ENCODE measurements at regions not wholly inside any gene's neighbourhood (a gene's known extent, or its start where the extent isn't known, plus 50 kb on each side); places are given as distances from the start of the nearest gene placed in this dataset.

DNA sequence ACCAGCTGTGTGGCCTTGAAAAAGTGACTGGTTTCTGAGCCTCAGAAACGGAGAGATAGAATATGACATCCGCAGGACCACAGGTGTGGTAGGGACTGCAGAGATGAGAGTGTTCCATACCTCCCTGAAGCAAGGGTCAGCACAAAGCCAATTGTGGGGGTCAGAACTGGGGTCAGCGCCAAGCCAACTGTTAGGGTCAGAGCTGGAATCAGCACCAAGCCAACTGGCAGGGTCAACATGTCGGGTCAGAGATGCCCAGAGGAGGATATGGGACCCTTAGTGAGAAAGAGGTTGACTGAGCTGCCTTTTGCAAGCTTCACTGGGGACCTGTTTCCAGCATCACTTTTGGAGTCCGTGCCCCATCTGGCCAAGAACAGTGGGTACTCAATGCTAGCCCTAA, 93.9 kb downstream of the MATN1 start:
- H3K27me3 ChIP-seq = peaks cover 0 to 38% of the 10 kb centered on the region in 2 donors
- peaks cover 0 to 11% (median 10%) of the 10 kb centered on the region in 3 donors for H3K9me3 ChIP-seq
- H3K4me1 ChIP-seq = no peaks in the 10 kb centered on the region
- H3K27ac ChIP-seq = no peak overlapping the region
- H3K36me3 ChIP-seq = no peaks in the 10 kb centered on the region
- DNase-seq = no peak
- intact Hi-C loops (cut with DNase I; ENCODE audit: low total_unique reads) = no loop called here
- TF ChIP-seq, protein P1, sequence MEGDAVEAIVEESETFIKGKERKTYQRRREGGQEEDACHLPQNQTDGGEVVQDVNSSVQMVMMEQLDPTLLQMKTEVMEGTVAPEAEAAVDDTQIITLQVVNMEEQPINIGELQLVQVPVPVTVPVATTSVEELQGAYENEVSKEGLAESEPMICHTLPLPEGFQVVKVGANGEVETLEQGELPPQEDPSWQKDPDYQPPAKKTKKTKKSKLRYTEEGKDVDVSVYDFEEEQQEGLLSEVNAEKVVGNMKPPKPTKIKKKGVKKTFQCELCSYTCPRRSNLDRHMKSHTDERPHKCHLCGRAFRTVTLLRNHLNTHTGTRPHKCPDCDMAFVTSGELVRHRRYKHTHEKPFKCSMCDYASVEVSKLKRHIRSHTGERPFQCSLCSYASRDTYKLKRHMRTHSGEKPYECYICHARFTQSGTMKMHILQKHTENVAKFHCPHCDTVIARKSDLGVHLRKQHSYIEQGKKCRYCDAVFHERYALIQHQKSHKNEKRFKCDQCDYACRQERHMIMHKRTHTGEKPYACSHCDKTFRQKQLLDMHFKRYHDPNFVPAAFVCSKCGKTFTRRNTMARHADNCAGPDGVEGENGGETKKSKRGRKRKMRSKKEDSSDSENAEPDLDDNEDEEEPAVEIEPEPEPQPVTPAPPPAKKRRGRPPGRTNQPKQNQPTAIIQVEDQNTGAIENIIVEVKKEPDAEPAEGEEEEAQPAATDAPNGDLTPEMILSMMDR (IDR thresholded peaks at IDR 0.05) = no peak
- no peak overlapping the region for H3K4me3 ChIP-seq

DNA sequence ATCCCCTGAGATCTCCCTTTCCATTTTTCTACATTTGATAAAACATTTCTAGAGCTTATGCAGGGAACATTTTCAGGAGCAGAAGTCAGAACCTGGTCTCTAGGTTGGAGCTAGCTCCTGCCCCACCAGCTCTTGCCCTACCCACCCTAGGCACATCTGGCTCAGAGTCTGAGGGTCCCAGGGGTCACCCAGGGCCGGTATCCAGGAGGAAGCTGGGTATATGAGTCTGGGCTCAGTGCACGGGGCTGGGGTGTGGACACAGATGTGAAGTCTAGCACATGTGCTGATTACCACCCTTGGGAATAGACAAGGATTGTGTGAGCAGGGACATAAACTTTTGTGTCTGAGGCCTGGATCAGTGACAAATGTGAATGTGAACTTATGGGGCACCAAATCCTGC, 95.4 kb downstream of the MATN1 start:
- H3K27me3 ChIP-seq = peaks cover 0 to 38% of the 10 kb centered on the region in 2 donors

GRCh38 chr1:30627206-30627605, 96.2 kb downstream of the MATN1 start:
- no peak overlapping the region for H3K27ac ChIP-seq
- peaks cover 0 to 37% of the 10 kb centered on the region in 2 donors for H3K27me3 ChIP-seq
- DNase-seq = no peak
- TF ChIP-seq, protein P1 (IDR thresholded peaks at IDR 0.05) = no peak
- H3K36me3 ChIP-seq = no peaks in the 10 kb centered on the region
- intact Hi-C loops (cut with DNase I; ENCODE audit: low total_unique reads) = no loop called here
- H3K4me3 ChIP-seq = no peak overlapping the region
- peaks cover 0 to 24% (median 18%) of the 10 kb centered on the region in 3 donors for H3K9me3 ChIP-seq
- H3K4me1 ChIP-seq = no peaks in the 10 kb centered on the region

More for the DNA sequence above, 95.4 kb downstream of the MATN1 start:
- Histone ChIP-seq H3K27ac (no peak overlapping the region), H3K4me3 (no peak overlapping the region), H3K9me3 (peaks cover 0 to 18% (median 18%) of the 10 kb centered on the region in 3 donors), H3K36me3 (no peaks in the 10 kb centered on the region), H3K4me1 (no peaks in the 10 kb centered on the region)
- DNase-seq = no peak
- TF ChIP-seq, protein P1 (IDR thresholded peaks at IDR 0.05) = no peak
- intact Hi-C loops (cut with DNase I; ENCODE audit: low total_unique reads) = no loop called here

DNA sequence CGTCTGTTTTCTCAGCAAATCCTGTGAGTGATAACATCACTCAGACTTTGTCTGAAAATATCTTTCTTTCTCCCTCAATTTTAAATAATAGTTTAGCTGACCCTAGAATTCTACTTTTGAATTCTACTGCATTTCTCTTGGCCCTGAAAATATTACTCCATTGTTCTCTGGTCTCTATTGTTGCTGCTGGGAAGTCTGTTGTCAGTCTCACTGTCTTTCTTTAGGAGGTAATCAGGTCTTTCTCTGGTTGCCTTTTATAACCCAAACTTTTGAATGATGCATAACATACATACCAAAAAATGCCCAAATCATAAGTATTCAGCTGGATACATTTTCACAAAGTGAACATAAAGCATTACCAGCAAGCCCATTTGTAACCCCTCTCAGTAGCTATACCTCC, 100.0 kb downstream of the MATN1 start:
- TF ChIP-seq, protein P1 (IDR thresholded peaks at IDR 0.05) = no peak
- Histone ChIP-seq H3K4me3 (no peak overlapping the region), H3K36me3 (no peaks in the 10 kb centered on the region), H3K9me3 (peaks cover 0 to 24% (median 18%) of the 10 kb centered on the region in 3 donors), H3K27me3 (peaks cover 0 to 30% of the 10 kb centered on the region in 2 donors), H3K27ac (no peak overlapping the region), H3K4me1 (no peaks in the 10 kb centered on the region)
- no peak for DNase-seq
- intact Hi-C loops (cut with DNase I; ENCODE audit: low total_unique reads) = no loop called here

DNA sequence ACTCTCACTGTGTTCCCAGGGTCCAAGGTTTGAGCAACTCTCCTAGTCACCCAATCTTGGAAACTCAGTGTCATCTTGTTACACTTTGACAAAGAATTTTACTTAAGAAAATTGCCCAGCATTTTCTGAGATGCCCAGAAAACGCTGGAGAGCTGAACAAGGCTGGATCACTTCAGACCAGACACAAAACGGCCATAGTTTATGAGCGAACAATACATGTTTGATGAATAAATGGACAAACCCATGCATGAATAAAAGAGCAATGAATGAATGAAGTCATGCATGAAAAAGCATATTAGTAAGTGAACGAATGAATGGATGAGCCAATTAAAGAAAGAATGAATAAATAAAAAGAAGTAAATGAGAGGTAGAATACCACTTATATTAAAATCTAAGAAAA, 103.8 kb downstream of the MATN1 start:
- DNase-seq = no peak
- intact Hi-C loops (cut with DNase I; ENCODE audit: low total_unique reads) = no loop called here

More for the DNA sequence above, 103.8 kb downstream of the MATN1 start:
- Histone ChIP-seq H3K27ac (no peak overlapping the region), H3K4me3 (no peak overlapping the region), H3K9me3 (peaks cover 0 to 14% (median 8%) of the 10 kb centered on the region in 3 donors), H3K27me3 (peaks cover 0 to 31% of the 10 kb centered on the region in 2 donors), H3K36me3 (no peaks in the 10 kb centered on the region), H3K4me1 (no peaks in the 10 kb centered on the region)
- TF ChIP-seq, protein P1 (IDR thresholded peaks at IDR 0.05) = no peak

Data from tibial artery (tissue), 4 donors.